Mesothelial cell of epicardium (in vitro differentiated cells): ENCODE measurements at regions not wholly inside any gene's neighbourhood (a gene's known extent, or its start where the extent isn't known, plus 50 kb on each side); places are given as distances from the start of the nearest gene placed in this dataset.
"Not testable (repeated sequence)": the region's sequence is repeated elsewhere in the genome, so short reads cannot be mapped to it uniquely, and the experiment has no call there.

ENCODE experiments used
- DNase-seq, 2 experiments: peaks; one replicate each; pipeline ENCODE4 v3.0.0; 2021; ENCODE audit warnings: low spot score in 2 of 2; ENCODE audit not compliant: unreplicated experiment in 2 of 2
- H3K27ac Mint-ChIP-seq: 2 replicates; pipeline ENCODE4 v1.8.0; 2021; ENCODE audit warnings: mixed read lengths
- H3K27me3 Mint-ChIP-seq: 2 replicates; pipeline ENCODE4 v1.8.0; 2021; ENCODE audit warnings: low read depth, mixed read lengths
- H3K36me3 Mint-ChIP-seq: 2 replicates; pipeline ENCODE4 v1.8.0; 2021; ENCODE audit warnings: mixed read lengths
- H3K4me1 Mint-ChIP-seq: 2 replicates; pipeline ENCODE4 v1.8.0; 2021; ENCODE audit warnings: mixed read lengths
- H3K4me3 Mint-ChIP-seq: 2 replicates; pipeline ENCODE4 v1.8.0; 2021; ENCODE audit warnings: mild to moderate bottlenecking, moderate library complexity, mixed read lengths
- H3K9me3 Mint-ChIP-seq: 2 replicates; pipeline ENCODE4 v1.8.0; 2021; ENCODE audit warnings: mixed read lengths
- TF ChIP-seq, protein P1 (sequence below): fragments of 200-600 bp; sonication (generic); IDR thresholded peaks from one replicate; pipeline ENCODE4 v1.5.0; 2021; ENCODE audit warnings: antibody characterized with exemption; ENCODE audit not compliant: unreplicated experiment

DNA sequence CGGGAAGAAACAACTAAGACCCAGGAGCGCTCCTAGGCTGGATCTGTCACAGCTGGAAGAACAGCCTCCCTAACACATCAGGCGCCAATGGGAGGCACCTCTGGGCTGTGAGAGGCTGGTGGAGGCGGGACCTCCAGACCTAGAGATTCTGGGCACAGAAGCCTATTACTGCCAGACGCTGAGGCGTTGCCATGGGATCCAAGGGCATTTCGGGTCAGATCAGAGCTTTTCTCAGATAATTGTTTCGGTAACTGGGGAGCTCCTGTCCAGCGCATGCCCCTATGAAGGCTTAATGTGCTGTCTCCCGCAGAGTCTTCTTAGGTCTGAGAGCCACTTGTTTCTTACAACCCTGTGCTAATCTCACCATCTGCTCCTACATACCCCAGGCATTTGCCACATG, 339.2 kb downstream of the ZNF716 start:
- Mint-ChIP-seq H3K36me3 (no peaks in the 10 kb centered on the region), H3K27me3 (no peaks in the 10 kb centered on the region), H3K9me3 (peaks cover 50% of the 10 kb centered on the region), H3K27ac (no peak overlapping the region), H3K4me3 (no peak overlapping the region), H3K4me1 (no peaks in the 10 kb centered on the region)
- TF ChIP-seq, protein P1, sequence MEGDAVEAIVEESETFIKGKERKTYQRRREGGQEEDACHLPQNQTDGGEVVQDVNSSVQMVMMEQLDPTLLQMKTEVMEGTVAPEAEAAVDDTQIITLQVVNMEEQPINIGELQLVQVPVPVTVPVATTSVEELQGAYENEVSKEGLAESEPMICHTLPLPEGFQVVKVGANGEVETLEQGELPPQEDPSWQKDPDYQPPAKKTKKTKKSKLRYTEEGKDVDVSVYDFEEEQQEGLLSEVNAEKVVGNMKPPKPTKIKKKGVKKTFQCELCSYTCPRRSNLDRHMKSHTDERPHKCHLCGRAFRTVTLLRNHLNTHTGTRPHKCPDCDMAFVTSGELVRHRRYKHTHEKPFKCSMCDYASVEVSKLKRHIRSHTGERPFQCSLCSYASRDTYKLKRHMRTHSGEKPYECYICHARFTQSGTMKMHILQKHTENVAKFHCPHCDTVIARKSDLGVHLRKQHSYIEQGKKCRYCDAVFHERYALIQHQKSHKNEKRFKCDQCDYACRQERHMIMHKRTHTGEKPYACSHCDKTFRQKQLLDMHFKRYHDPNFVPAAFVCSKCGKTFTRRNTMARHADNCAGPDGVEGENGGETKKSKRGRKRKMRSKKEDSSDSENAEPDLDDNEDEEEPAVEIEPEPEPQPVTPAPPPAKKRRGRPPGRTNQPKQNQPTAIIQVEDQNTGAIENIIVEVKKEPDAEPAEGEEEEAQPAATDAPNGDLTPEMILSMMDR, result no peak
- no peak for DNase-seq

DNA sequence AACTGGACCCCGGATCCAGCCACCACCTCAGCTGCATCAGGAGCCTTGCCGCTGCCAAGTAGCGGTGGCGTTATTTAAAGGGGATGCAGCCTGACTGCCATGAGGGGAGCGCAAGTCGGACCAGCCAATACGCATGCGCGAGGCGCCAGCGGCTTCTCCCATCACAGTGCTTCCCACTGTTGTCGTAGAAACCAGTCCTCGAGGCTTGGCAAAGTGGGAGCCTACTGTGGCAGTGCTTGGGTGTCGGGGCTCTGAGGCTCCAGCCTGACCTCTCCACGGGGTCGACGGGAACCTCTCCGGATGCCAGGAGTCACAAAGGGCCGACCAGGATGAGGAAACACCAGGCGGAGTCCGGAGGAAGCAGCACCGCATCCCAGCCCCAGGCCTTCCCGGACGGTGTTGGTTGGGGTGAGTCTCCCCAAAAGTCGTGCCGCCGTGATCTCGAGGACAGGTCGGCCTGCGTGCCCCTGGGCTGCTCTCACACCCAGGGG, 369.6 kb downstream of the ZNF716 start:
- Mint-ChIP-seq H3K4me1 (no peaks in the 10 kb centered on the region), H3K9me3 (peaks cover 43% of the 10 kb centered on the region), H3K4me3 (no peak overlapping the region), H3K27ac (no peak overlapping the region), H3K36me3 (peaks cover 6% of the 10 kb centered on the region), H3K27me3 (no peaks in the 10 kb centered on the region)
- TF ChIP-seq, protein P1, result no peak
- DNase-seq, result no peak

DNA sequence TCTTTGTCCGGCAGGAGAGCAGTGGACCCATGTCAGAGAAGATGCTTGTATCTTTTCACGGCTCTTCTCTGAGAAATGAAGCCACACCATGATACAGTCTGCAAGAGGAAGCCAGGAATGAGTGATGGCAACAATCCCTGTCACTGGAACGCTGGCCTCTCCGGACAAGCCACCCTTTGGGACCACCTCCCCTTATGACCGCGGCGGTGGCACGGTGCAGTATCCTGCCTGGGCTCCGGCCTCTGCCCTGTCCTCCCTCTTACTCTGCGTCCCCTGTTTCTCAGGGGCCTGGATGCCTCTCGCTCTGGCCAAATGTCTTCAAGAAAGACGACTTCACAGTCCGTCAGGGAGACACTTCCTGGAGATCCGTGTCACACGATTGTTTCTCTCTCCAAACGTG, 370.5 kb downstream of the ZNF716 start:
- Mint-ChIP-seq H3K36me3 (peaks cover 6% of the 10 kb centered on the region), H3K27me3 (no peaks in the 10 kb centered on the region), H3K4me3 (no peak overlapping the region), H3K27ac (no peak overlapping the region), H3K9me3 (peaks cover 45% of the 10 kb centered on the region), H3K4me1 (no peaks in the 10 kb centered on the region)
- no peak for DNase-seq
- TF ChIP-seq, protein P1, result no peak

DNA sequence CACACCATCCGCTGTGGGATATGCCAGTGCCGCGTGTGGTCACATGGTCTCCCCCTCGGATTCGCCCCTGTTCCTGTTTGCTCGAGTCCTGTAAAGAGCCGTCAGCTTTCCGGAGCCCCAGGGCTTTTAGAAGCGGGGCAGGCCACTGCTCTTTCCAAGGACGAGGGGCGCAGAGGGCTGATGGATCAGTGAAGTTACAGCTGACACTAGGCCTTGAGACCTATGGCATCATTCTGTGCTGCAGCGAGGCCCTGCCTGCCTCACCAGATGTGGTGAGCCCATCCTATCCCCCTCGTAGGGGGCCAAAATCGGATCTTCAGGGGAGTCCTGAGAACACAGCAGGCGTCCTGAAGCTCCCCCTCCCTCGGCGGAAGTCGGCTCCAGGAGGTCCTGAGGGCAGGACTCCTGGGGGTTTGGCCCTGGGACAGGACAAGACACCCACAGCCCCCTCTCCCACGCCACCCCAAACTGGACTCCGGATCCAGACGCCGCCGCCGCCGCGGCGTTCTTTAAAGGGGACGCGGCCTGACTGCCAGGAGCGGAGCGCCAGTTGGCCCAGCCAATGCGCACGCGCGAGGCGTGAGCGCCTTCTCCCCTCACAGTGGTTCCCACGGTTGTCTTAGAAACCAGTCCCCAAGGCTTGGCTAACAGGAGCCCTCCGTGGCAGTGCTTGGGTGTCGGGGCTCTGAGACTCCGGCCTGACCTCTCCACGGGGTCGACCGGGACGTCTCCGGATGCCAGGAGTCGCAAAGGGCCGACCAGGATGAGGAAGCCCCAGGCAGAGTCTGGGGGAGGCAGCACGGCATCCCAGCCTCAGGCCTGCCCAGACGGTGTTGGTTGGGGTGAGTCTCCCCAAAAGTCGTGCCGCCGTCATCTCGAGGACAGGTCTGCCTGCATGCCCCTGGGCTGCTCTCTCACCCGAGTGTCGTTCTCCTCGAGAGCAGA, 371.7 kb downstream of the ZNF716 start:
- no peaks in the 10 kb centered on the region for H3K27me3 Mint-ChIP-seq
- H3K9me3 Mint-ChIP-seq, result peaks cover 35% of the 10 kb centered on the region
- no peak for DNase-seq
- H3K4me1 Mint-ChIP-seq, result no peaks in the 10 kb centered on the region
- peaks cover 6% of the 10 kb centered on the region for H3K36me3 Mint-ChIP-seq
- H3K27ac Mint-ChIP-seq, result no peak overlapping the region
- TF ChIP-seq, protein P1, result no peak
- H3K4me3 Mint-ChIP-seq, result no peak overlapping the region

DNA sequence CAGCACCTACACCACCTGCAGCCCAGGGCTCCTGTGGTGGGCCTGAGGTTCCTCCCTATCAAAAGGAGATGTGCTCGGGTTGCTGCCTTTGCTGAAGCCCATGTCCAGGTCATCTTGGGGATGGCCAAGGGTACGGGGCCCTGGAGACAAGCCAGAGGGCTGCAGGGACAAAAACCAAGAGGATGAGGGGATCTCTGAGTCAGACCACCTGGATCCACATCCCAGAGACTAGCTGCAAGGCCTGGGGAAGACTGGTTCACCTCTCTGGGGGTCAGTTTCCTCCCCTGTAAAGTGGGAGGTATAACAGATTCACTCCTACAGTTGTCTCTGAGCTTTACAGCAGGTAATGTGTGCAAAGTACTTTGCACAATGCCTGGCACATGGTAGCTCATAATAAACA, 376.6 kb downstream of the ZNF716 start:
- not testable (repeated sequence) for DNase-seq, H3K4me1 Mint-ChIP-seq, H3K27me3 Mint-ChIP-seq, H3K4me3 Mint-ChIP-seq, H3K36me3 Mint-ChIP-seq, H3K27ac Mint-ChIP-seq
- H3K9me3 Mint-ChIP-seq, result peaks cover 15% of the 10 kb centered on the region

DNA sequence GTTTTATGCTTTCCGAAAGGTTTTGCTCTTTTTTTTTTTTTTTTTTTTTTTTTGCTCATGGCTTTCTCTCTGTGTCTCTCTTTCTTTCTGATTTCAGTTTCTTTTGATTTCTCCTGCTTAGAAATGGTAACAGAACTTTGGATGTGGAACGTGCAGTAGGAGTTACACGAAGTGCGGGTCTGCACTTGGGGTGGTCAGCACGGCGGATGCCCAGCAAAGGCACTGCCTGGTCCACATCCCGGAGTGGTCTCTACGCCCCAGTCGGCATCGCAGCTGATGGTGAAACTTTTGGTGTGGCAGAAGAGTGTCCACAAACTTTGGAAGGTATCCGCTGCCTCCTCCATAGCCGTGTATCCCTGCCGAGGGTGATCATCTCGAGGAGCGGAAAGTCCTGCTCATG, 385.2 kb downstream of the ZNF716 start:
- not testable (repeated sequence) for DNase-seq, H3K4me3 Mint-ChIP-seq, H3K9me3 Mint-ChIP-seq, H3K36me3 Mint-ChIP-seq, H3K4me1 Mint-ChIP-seq, H3K27me3 Mint-ChIP-seq, H3K27ac Mint-ChIP-seq

DNA sequence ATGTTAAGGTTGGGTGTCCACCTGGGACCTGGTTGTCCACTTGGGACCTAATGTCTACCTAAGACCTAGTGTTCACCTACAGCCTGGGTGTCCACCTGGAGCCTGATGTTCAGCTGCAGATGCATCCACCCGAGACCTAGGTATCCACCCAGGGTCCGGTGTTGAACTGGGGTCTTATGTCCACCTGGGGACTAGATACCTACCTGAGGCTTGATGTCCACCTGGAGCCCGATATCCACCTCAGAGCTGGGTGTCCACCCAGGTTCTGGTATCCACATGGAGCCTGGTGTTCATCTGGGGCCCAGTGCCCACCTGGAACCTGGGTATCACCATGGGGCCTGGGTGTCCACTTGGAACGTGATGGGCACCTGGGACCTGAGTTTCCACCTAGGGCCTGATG, 389.2 kb downstream of the ZNF716 start:
- not testable (repeated sequence) for H3K27me3 Mint-ChIP-seq, H3K4me1 Mint-ChIP-seq, DNase-seq, H3K36me3 Mint-ChIP-seq, H3K4me3 Mint-ChIP-seq, H3K9me3 Mint-ChIP-seq, H3K27ac Mint-ChIP-seq
